GDM1 (cell line): ENCODE measurements at regions not wholly inside any gene's neighbourhood (a gene's known extent, or its start where the extent isn't known, plus 50 kb on each side); places are given as distances from the start of the nearest gene placed in this dataset.
"Not testable (repeated sequence)": the region's sequence is repeated elsewhere in the genome, so short reads cannot be mapped to it uniquely, and the experiment has no call there.

Experiments
- DNase-seq: peaks from one replicate; lab custom pipeline; 2025; lab: John Stamatoyannopoulos, UW

DNA sequence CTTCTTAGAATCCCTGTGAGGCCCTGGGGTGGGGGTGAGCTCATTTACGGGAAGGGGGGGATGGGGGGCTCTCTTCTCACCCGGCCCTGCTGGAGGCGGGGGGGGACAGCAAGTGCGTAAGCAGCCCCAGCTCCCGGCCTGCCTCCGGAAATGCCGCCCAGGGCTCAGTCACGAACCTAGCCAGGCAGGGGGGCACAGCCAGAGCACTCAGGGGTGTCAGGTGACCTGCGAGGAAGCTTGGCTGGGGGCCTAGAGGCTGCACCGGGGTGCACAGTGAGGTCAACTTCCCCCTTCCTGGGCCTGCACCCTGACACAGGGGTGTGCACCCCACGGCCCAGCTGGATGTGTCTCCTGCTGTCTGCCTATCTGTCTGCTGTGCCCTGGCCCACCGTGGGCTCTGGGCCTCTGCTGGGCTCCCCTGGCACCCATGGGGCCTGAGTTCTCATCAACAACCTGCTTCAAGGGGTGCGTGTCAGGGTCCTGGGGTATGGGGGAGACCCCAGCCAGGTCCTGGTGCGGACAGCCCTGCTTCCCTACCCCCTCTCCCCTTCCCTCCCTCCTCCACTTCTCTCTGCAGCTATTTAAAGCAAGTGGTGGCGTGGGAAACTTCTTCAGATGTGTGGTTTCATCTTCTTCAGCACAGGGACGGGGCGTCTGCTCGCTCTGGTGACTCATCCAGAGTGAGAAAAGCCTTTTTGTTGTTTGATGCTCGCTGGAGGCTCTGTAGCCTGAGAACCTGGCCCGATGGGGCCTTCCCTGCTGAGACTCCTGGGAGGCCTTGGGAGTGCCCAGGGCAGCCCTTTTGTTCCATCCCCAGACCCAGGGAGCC is 92.5 kb upstream of the RUNX3 start:
- DNase-seq = peak; percentile 85

DNA sequence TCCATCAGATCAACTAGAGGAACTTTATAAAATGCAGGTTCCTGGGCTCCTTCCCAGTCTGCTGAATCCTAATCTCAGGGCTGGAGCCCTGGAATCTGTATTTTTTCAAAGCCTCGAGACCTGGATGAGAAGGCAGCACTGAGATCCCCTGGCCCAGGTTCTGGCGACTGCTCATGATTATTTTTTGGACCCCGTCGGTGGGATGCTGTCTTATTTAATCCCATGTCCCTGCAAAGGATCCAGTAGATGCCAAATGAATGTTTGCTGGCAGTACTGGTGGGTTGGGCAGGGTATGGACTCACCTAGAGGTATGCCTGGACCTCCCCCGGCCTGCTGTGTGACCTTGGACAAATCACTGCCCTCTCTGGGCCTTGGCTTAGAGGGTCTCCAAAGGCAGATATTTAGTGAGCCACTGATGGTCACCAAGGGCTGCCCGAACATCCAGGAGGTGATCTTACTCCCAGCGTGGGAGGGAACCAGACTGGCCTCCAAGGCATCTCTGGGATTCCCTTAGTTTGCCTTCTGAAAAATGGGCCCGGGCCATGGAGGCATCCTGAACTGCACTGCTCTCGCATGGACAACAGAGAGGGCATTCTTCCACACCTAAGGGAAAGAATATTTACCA is 91.6 kb upstream of the RUNX3 start:
- DNase-seq = no peak

GRCh38 chr1:25020851-25021590 is 90.9 kb upstream of the RUNX3 start:
- DNase-seq = no peak

DNA sequence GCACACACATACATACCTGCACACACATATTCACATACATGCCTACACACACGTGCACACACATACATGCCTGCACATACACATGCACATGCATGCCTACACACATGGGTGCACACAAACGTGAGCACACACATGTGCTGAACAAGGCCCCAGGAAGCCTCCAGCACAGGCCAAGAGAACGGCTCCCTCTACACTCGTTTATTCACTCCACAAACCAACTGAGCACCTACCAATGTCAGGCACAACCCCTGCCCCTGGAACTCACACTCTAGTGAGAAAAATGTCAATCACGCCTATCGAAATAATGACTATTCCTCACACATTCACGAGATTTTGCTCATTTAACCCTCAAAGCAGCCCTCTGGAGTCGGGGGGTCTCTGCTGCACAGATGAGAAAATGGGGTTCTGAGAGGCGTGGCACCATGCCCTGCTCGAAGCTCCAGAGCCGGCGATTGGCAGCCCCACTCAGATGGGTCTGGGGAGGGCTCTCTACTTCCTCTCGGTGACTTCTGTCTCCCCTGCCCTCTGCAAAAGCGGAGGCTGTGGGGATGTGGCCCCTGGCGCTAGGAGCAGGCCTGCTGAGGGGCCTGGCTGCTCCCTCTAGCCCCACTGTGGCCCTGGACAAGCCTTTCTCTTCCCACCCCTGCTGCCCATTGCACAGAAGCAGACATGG is 90.2 kb upstream of the RUNX3 start:
- no peak for DNase-seq

GRCh38 chr1:25019337-25020172 is 89.5 kb upstream of the RUNX3 start:
- DNase-seq = no peak

DNA sequence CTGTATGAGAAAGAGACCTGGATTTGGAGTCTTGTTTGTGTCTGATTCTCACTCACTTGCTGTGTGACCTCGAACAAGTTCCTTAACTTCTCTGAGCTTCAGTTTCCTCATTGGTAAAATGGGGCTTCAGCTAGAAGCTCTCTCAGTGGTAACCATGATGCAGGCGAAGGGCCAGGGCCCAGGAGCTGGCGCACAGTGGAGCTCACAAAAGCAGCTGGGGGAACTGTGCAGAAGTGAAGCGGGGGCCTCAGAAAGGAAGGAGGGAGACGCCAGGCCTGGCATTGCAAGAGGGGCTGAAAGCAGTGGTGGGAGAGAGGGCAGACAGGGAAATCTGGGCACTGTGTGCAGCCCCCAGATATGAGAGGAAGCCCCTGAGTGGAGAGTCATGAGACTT is 88.9 kb upstream of the RUNX3 start:
- no peak for DNase-seq

DNA sequence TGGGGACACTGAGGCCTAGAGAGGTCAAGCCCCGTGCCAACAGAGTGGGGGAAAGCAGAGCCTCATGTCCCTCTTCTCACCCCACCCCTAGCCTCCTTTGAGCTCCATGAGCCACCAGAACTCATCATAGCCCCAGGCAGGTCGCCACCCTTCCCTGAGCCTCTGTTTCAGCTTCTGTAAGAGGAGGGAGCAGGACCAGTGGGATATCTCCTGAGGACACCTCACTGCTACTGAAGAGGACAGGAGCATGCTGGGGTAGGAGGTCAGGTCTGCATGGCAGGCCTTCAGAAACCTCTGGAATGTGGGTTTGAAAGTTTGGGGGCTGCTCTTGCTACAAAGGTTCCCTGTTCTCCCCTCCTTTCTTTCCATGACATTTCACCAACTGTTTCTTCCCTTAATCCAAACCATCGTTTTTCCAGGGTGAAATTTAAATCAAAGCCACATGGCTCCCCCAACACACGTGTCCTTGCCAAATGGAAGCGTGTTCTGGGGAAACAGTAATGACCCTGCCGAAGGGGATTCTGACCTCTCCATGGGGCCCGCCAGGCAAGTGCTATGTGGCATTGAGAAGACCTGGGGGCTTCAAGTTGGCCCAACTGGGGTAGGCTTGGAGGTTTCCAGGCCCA is 88.1 kb upstream of the RUNX3 start:
- no peak for DNase-seq

DNA sequence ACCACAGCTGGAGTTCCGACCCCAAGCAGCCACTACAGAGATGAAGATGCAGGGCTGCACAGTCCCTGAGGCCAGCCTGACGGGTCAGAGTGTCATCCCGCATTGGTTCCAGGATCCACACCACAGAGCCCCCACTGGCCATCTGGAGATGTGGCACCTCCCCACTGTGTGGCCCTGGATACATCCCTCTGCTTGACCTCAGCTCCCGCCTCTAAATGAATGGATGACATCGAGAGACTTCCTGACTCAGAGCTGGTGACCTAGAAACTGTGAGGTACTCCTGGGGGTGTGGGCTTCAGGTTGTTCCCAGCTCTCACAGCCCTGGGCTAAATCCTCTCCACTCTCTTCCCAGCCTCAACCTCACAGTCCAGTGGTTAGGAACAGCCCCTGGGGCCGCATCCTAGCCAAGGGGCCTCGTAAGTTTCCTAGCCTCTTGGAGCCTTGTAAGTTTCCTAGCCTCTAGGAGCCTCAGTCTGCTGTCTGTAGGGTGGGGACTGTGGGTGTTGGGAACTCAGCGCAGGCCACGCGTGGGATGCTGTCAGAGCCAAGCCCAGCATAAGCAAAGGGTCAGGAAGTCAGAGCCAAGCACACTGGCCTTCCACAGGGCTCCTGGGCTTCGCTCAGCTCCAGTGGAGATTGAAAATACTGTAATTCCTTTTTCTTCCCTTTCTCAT is 87.5 kb upstream of the RUNX3 start:
- no peak for DNase-seq

GRCh38 chr1:25012966-25013962 is 83.2 kb upstream of the RUNX3 start:
- DNase-seq = no peak

- no peak for DNase-seq
Measured at GRCh38 chr1:25011943-25012638, 82.0 kb upstream of the RUNX3 start.

GRCh38 chr1:25011275-25011674 is 81.2 kb upstream of the RUNX3 start:
- DNase-seq = no peak

- DNase-seq = no peak
Measured at GRCh38 chr1:25009671-25010262, 79.7 kb upstream of the RUNX3 start.

- no peak for DNase-seq
Measured at GRCh38 chr1:25008192-25008485, 78.1 kb upstream of the RUNX3 start.

DNA sequence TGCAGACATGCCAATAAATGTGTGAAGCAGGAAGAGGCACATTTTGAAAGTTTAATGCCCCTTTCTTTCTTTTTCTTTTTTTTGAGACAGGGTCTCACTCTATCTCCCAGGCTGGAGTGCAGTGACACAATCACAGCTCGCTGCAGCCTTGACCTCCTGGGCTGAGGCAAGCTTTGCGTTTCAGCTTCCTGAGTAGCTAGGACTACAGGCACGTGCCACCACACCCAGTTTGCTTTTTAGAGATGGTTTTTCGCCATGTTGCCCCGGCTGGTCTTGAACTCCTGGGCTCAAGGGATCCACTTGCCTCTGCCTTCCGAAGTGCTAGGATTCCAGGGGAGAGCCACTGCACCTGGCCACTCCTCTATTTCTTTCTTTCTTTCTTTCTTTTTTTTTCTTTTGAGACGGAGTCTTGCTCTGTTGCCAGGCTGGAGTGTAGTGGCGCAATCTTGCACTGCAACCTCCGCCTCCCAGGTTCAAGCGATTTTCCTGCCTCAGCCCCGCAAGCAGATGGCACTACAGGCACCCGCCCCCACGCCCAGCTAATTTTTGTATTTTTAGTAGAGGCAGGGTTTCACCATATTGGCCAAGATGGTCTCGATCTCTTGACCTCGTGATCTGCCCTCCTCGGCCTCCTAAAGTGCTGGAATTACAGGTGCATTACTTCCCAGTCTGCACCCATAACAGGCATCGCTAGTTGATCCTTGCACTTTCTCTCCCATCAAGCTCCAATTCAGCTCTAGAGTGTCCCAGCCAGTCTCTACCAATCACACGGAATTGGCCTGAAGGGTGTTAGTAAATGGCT is 77.5 kb upstream of the RUNX3 start:
- DNase-seq = not testable (repeated sequence)

DNA sequence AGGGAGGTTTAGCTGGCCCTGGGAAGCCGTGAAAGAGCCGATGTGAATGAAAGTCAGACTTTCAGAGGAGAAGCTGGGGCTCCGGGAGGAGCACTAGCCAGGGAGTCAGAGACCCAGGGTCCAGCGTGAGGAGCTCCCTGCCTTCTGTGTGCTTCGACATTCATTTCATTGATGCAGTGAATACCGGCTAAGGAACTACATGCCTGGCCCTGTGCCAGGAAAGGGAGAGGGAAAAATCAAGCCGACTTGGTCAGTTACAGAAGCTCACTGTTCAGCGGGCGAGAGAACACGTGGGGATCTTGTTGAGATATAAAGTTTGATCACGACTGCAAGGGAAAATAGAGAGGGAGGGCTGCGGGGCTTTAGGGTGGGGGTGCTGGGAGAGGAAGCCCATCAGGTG is 76.7 kb upstream of the RUNX3 start:
- DNase-seq = no peak

- DNase-seq = no peak
Measured at GRCh38 chr1:25004355-25004754, 74.3 kb upstream of the RUNX3 start.

- DNase-seq = no peak
Measured at GRCh38 chr1:25003457-25004190, 73.5 kb upstream of the RUNX3 start.
